ENCODE measurements at regions not wholly inside any gene's neighbourhood (a gene's known extent, or its start where the extent isn't known, plus 50 kb on each side); places are given as distances from the start of the nearest gene placed in this dataset.

DNA sequence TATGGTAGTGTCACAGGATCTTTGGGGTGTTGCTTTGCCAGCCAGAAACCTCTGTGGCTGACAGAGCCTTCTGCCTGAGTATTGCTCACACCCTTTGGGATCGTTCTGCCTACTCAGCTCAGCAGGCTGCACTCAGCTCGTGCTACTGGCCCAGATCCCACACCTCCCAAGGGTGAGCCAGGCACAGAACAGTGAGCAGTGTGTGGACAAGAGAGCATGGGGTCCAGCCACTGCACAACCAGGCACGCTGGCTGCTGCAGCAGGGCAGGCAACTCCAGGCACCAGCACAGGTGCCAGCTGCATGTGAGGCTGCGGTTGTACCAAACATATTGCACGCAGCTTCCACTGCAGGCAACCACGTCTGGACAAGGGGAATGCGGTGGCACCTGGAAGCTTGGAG, 84.9 kb downstream of the CYB561 start:
- no peaks in the 10 kb centered on the region for H3K79me2 ChIP-seq (ENCODE audit: insufficient read depth, low read length)
- no peak overlapping the region for H3K27ac ChIP-seq (ENCODE audit: low read depth, low read length, poor library complexity, severe bottlenecking)
- no peaks in the 10 kb centered on the region for H3K36me3 ChIP-seq (ENCODE audit: insufficient read depth, low read length)
- no peaks in the 10 kb centered on the region for H3F3A ChIP-seq (ENCODE audit: insufficient read depth, low read length)
- no peaks in the 10 kb centered on the region for H3K4me1 ChIP-seq (ENCODE audit: insufficient read depth, low read length, severe bottlenecking)
- no peak overlapping the region for H3K9ac ChIP-seq (ENCODE audit: low read length)
- H4K20me1 ChIP-seq (ENCODE audit: insufficient read depth, low read length) = no peaks in the 10 kb centered on the region
- no peak overlapping the region for H2AFZ ChIP-seq (ENCODE audit: low read length)
- no peaks in the 10 kb centered on the region for H3K9me2 ChIP-seq (ENCODE audit: low read depth, low read length)
- no peak overlapping the region for H3K4me2 ChIP-seq (ENCODE audit: low read length)
- no peak overlapping the region for H3K4me3 ChIP-seq (ENCODE audit: low read depth, low read length, poor library complexity, severe bottlenecking)
- H3K9me3 ChIP-seq (ENCODE audit: low read length) = peaks cover 2% of the 10 kb centered on the region; the same call in 1 of the 2 replicates
- H3K27me3 ChIP-seq (ENCODE audit: insufficient read depth, low read length) = no peaks in the 10 kb centered on the region; the same call in 1 of the 2 replicates
- TF ChIP-seq, protein P1, sequence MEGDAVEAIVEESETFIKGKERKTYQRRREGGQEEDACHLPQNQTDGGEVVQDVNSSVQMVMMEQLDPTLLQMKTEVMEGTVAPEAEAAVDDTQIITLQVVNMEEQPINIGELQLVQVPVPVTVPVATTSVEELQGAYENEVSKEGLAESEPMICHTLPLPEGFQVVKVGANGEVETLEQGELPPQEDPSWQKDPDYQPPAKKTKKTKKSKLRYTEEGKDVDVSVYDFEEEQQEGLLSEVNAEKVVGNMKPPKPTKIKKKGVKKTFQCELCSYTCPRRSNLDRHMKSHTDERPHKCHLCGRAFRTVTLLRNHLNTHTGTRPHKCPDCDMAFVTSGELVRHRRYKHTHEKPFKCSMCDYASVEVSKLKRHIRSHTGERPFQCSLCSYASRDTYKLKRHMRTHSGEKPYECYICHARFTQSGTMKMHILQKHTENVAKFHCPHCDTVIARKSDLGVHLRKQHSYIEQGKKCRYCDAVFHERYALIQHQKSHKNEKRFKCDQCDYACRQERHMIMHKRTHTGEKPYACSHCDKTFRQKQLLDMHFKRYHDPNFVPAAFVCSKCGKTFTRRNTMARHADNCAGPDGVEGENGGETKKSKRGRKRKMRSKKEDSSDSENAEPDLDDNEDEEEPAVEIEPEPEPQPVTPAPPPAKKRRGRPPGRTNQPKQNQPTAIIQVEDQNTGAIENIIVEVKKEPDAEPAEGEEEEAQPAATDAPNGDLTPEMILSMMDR (IDR thresholded peaks at IDR 0.05; ENCODE audit: low read length) = no peak
- TF ChIP-seq EZH2 (IDR thresholded peaks at IDR 0.05; ENCODE audit: borderline replicate concordance, low read length) = no peak

DNA sequence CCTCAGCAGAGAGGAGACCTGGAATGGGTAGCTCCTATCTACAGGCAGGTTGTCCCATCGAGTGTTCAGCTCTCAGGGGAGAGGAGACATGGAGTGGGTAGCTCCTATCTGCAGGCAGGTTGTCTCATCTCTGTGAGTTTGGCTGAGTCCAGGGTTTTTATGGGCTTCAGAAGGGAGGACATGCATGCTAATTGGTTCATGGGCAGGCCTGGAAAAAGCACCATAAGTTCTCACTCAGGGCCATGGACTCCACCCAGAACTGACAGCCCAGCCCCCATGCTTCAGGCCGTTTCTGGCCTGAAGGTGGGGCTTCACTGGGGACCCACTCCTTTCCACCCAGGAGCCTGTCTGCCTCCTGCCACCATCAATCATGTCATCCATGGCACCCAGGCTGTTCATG, 84.0 kb downstream of the CYB561 start:
- H3K36me3 ChIP-seq (ENCODE audit: insufficient read depth, low read length) = no peaks in the 10 kb centered on the region
- no peaks in the 10 kb centered on the region; the same call in 1 of the 2 replicates for H3K27me3 ChIP-seq (ENCODE audit: insufficient read depth, low read length)
- H4K20me1 ChIP-seq (ENCODE audit: insufficient read depth, low read length) = no peaks in the 10 kb centered on the region
- no peak overlapping the region for H3K4me3 ChIP-seq (ENCODE audit: low read depth, low read length, poor library complexity, severe bottlenecking)
- H3K9ac ChIP-seq (ENCODE audit: low read length) = no peak overlapping the region
- no peaks in the 10 kb centered on the region for H3K79me2 ChIP-seq (ENCODE audit: insufficient read depth, low read length)
- H3K4me1 ChIP-seq (ENCODE audit: insufficient read depth, low read length, severe bottlenecking) = no peaks in the 10 kb centered on the region
- H2AFZ ChIP-seq (ENCODE audit: low read length) = no peak overlapping the region
- no peak for TF ChIP-seq EZH2 (IDR thresholded peaks at IDR 0.05; ENCODE audit: borderline replicate concordance, low read length)
- TF ChIP-seq, protein P1 (IDR thresholded peaks at IDR 0.05; ENCODE audit: low read length) = no peak
- H3K9me3 ChIP-seq (ENCODE audit: low read length) = peaks cover 2% of the 10 kb centered on the region; the same call in 1 of the 2 replicates
- no peak overlapping the region for H3K27ac ChIP-seq (ENCODE audit: low read depth, low read length, poor library complexity, severe bottlenecking)
- no peaks in the 10 kb centered on the region for H3K9me2 ChIP-seq (ENCODE audit: low read depth, low read length)
- H3F3A ChIP-seq (ENCODE audit: insufficient read depth, low read length) = no peaks in the 10 kb centered on the region
- no peak overlapping the region for H3K4me2 ChIP-seq (ENCODE audit: low read length)

DNA sequence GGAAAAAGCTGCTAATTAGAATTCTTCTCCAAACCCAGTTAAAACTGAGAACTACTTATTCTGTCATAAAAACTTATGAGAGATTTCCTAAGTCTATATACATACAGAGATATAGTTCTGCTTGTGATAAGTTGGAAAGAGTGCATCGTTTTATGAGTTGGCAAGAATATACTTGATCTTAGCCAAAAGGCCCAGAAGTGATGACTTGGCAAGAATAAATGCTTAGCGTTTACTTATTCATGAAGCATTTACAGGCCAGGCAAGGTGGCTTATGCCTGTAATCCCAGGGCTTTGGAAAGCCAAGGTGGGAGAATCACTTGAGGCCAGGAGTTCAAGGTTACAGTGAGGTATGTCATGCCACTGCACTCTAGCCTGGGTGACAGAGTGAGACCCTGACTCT, 81.7 kb downstream of the CYB561 start:
- Histone ChIP-seq H4K20me1 (ENCODE audit: insufficient read depth, low read length) (no peaks in the 10 kb centered on the region), H3K4me2 (ENCODE audit: low read length) (no peak overlapping the region), H3K4me3 (ENCODE audit: low read depth, low read length, poor library complexity, severe bottlenecking) (no peak overlapping the region), H3F3A (ENCODE audit: insufficient read depth, low read length) (no peaks in the 10 kb centered on the region), H3K79me2 (ENCODE audit: insufficient read depth, low read length) (no peaks in the 10 kb centered on the region), H3K9me2 (ENCODE audit: low read depth, low read length) (no peaks in the 10 kb centered on the region), H3K27ac (ENCODE audit: low read depth, low read length, poor library complexity, severe bottlenecking) (no peak overlapping the region), H3K27me3 (ENCODE audit: insufficient read depth, low read length) (no peaks in the 10 kb centered on the region), H3K36me3 (ENCODE audit: insufficient read depth, low read length) (no peaks in the 10 kb centered on the region), H3K4me1 (ENCODE audit: insufficient read depth, low read length, severe bottlenecking) (no peaks in the 10 kb centered on the region), H3K9ac (ENCODE audit: low read length) (no peak overlapping the region), H2AFZ (ENCODE audit: low read length) (no peak overlapping the region), H3K9me3 (ENCODE audit: low read length) (peaks cover 2% of the 10 kb centered on the region; the same call in 1 of the 2 replicates)
- TF ChIP-seq, protein P1 (IDR thresholded peaks at IDR 0.05; ENCODE audit: low read length) = no peak
- no peak for TF ChIP-seq EZH2 (IDR thresholded peaks at IDR 0.05; ENCODE audit: borderline replicate concordance, low read length)
